Astrocyte (in vitro differentiated cells and primary cell): ENCODE measurements at regions not wholly inside any gene's neighbourhood (a gene's known extent, or its start where the extent isn't known, plus 50 kb on each side); places are given as distances from the start of the nearest gene placed in this dataset.

Experiments
- DNase-seq: peaks from one replicate; pipeline ENCODE4 v3.0.0-alpha.2; 2010; ENCODE audit warnings: low read depth
- FAIRE-seq: peaks from 2 replicates; lab custom pipeline; 2011; peaks lifted over from hg19 to GRCh38; lab: Jason Lieb, UNC
- H2AFZ ChIP-seq: 2 replicates; pipeline ENCODE4 v1.6.0; 2012; ENCODE audit warnings: low read depth, low read length, inconsistent platforms
- H3K27ac ChIP-seq: 2 replicates; pipeline ENCODE4 v1.5.1; 2011; ENCODE audit warnings: low read depth, low read length, inconsistent platforms
- H3K27me3 ChIP-seq: 2 replicates; pipeline ENCODE4 v1.6.0; 2011; ENCODE audit warnings: low read length, inconsistent platforms; ENCODE audit not compliant: insufficient read depth
- H3K36me3 ChIP-seq: 2 replicates; pipeline ENCODE4 v1.5.1; 2011; ENCODE audit warnings: low read length, inconsistent platforms; ENCODE audit not compliant: insufficient read depth
- H3K4me1 ChIP-seq: 2 replicates; pipeline ENCODE4 v1.5.1; 2011; ENCODE audit warnings: low read length, inconsistent platforms; ENCODE audit not compliant: insufficient read depth
- H3K4me2 ChIP-seq: 2 replicates; pipeline ENCODE4 v1.6.0; 2012; ENCODE audit warnings: low read length, inconsistent platforms
- H3K4me3 ChIP-seq: 2 replicates; pipeline ENCODE4 v1.5.1; 2011; ENCODE audit warnings: low read depth, mild to moderate bottlenecking, low read length, inconsistent platforms; ENCODE audit not compliant: insufficient read depth
- H3K79me2 ChIP-seq: 2 replicates; pipeline ENCODE4 v1.6.0; 2012; ENCODE audit warnings: mild to moderate bottlenecking, low read length, inconsistent platforms; ENCODE audit not compliant: insufficient read depth
- H3K9ac ChIP-seq: 2 replicates; pipeline ENCODE4 v1.6.0; 2012; ENCODE audit warnings: mild to moderate bottlenecking, low read length, inconsistent platforms
- H3K9me3 ChIP-seq: 2 replicates; pipeline ENCODE4 v1.5.1; 2012; ENCODE audit warnings: low read depth, mild to moderate bottlenecking, low read length, inconsistent platforms; ENCODE audit not compliant: insufficient read depth
- H4K20me1 ChIP-seq: 2 replicates; pipeline ENCODE4 v1.6.0; 2012; ENCODE audit warnings: low read length, inconsistent platforms; ENCODE audit not compliant: insufficient read depth
- H3K27ac Mint-ChIP-seq: one replicate; pipeline ENCODE4 v1.8.0; 2021; ENCODE audit warnings: mild to moderate bottlenecking, mixed read lengths; ENCODE audit not compliant: unreplicated experiment
- H3K27me3 Mint-ChIP-seq: one replicate; pipeline ENCODE4 v1.8.0; 2021; ENCODE audit warnings: low read depth, mixed read lengths; ENCODE audit not compliant: unreplicated experiment
- H3K36me3 Mint-ChIP-seq: one replicate; pipeline ENCODE4 v1.8.0; 2021; ENCODE audit warnings: low read depth, mixed read lengths; ENCODE audit not compliant: unreplicated experiment
- H3K4me1 Mint-ChIP-seq: one replicate; pipeline ENCODE4 v1.8.0; 2021; ENCODE audit warnings: low read depth, mixed read lengths; ENCODE audit not compliant: unreplicated experiment
- H3K4me3 Mint-ChIP-seq: one replicate; pipeline ENCODE4 v1.8.0; 2021; ENCODE audit warnings: mild to moderate bottlenecking, moderate library complexity, mixed read lengths; ENCODE audit not compliant: unreplicated experiment
- H3K9me3 Mint-ChIP-seq: one replicate; pipeline ENCODE4 v1.8.0; 2021; ENCODE audit warnings: mild to moderate bottlenecking, mixed read lengths; ENCODE audit not compliant: unreplicated experiment
- EZH2 ChIP-seq: IDR thresholded peaks from 2 replicates; pipeline ENCODE4 v1.6.1; 2012; ENCODE audit warnings: mild to moderate bottlenecking, low read length, inconsistent platforms; ENCODE audit not compliant: insufficient read depth
- TF ChIP-seq, protein P1 (sequence below): IDR thresholded peaks from 2 replicates; pipeline ENCODE4 v1.5.1; 2011; ENCODE audit warnings: low read depth, mild to moderate bottlenecking, inconsistent platforms, low read length, moderate library complexity; ENCODE audit not compliant: insufficient read depth

DNA sequence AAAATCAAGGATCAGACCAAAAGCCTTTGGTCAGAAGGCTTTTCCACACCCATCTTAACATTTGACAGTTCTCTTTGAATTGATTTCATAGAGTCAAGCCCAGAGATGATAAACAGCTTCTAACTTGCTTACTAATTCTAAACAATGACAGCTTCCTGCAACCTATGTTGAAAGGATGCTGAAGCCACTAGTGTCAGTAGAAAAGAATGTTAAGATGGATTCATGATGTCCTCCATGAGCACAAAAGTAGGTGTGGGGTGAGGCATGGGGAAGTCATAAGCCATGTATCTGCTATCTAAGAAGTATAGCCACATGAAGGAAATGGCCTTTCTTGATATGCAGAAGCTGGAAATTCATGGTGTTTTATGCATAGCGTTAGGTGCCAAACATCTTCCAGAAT, 269.3 kb downstream of the DHX15 start:
- Histone ChIP-seq H3K36me3 (no peaks in the 10 kb centered on the region), H3K27ac (no peak overlapping the region), H3K4me1 (no peaks in the 10 kb centered on the region), H3K27me3 (no peaks in the 10 kb centered on the region), H3K4me3 (no peak overlapping the region), H3K9ac (no peak overlapping the region), H3K4me2 (no peak overlapping the region), H3K79me2 (no peaks in the 10 kb centered on the region), H4K20me1 (no peaks in the 10 kb centered on the region), H2AFZ (no peak overlapping the region), H3K9me3 (no peaks in the 10 kb centered on the region)
- DNase-seq: no peak
- H3K27me3 Mint-ChIP-seq: no peaks in the 10 kb centered on the region
- no peak overlapping the region for H3K4me3 Mint-ChIP-seq
- no peak for FAIRE-seq
- TF ChIP-seq EZH2: no peak
- TF ChIP-seq, protein P1, sequence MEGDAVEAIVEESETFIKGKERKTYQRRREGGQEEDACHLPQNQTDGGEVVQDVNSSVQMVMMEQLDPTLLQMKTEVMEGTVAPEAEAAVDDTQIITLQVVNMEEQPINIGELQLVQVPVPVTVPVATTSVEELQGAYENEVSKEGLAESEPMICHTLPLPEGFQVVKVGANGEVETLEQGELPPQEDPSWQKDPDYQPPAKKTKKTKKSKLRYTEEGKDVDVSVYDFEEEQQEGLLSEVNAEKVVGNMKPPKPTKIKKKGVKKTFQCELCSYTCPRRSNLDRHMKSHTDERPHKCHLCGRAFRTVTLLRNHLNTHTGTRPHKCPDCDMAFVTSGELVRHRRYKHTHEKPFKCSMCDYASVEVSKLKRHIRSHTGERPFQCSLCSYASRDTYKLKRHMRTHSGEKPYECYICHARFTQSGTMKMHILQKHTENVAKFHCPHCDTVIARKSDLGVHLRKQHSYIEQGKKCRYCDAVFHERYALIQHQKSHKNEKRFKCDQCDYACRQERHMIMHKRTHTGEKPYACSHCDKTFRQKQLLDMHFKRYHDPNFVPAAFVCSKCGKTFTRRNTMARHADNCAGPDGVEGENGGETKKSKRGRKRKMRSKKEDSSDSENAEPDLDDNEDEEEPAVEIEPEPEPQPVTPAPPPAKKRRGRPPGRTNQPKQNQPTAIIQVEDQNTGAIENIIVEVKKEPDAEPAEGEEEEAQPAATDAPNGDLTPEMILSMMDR: no peak
- H3K4me1 Mint-ChIP-seq: peaks cover 4% of the 10 kb centered on the region
- no peaks in the 10 kb centered on the region for H3K9me3 Mint-ChIP-seq
- H3K27ac Mint-ChIP-seq: no peak overlapping the region
- H3K36me3 Mint-ChIP-seq: no peaks in the 10 kb centered on the region

DNA sequence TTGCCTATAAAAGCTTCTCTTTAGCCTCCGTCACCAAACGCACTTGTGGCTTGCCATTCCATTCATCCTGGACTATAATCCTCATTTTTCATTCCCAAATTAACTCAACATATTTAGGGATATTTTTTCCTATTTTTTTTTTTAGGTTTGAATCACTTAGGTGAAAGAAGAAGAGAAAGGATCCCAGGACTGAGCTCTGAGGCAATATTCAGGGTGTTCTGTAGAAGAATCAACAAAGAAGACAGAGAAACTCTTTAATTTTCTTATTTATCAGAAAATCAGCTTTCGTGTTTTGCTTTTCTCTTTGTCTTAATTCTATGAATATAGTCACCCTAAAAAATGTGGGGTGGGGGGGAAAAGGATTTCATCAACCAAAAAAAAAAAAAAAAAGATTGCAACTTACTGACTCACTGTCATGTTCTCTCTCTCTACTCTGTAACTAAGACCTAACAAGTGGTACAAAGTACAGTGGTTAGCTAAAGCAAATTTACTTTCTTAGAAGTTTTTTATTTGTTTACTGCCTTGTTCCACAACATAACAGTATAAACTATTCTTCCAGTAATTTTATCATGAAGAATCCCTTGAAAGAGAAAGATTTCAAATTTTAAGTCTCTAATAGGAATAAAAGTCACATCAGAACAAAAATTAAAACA, 272.0 kb downstream of the DHX15 start:
- FAIRE-seq: no peak
- DNase-seq: no peak
- H3K27me3 Mint-ChIP-seq: peaks cover 3% of the 10 kb centered on the region

DNA sequence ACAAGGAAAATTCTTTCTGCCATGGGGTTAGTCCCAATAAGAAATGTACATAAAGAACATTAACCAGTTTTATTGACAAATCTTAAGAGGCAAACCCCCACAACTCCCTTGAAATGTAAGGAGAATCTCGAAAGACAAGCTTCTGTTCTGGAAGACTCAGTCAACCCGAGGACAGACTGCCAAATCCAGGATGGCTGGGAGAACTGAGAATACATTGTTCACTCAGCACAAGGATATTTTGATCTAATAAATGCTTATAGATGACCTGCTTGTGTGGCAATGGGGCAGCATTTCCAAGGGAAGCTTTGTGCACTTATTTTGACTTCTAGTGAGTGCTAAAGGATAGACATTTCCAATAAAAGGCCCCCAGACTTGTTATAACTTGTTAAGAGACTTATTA, 280.4 kb downstream of the DHX15 start:
- Histone ChIP-seq H3K9me3 (no peaks in the 10 kb centered on the region), H3K36me3 (no peaks in the 10 kb centered on the region), H3K4me3 (no peak overlapping the region), H3K4me1 (no peaks in the 10 kb centered on the region), H3K9ac (no peak overlapping the region), H3K79me2 (no peaks in the 10 kb centered on the region), H3K27ac (no peak overlapping the region), H3K4me2 (no peak overlapping the region), H4K20me1 (no peaks in the 10 kb centered on the region), H2AFZ (no peak overlapping the region), H3K27me3 (no peaks in the 10 kb centered on the region)
- no peak overlapping the region for H3K4me3 Mint-ChIP-seq
- no peak overlapping the region for H3K27ac Mint-ChIP-seq
- FAIRE-seq: no peak
- H3K27me3 Mint-ChIP-seq: peaks cover under 1% of the 10 kb centered on the region
- no peaks in the 10 kb centered on the region for H3K4me1 Mint-ChIP-seq
- H3K9me3 Mint-ChIP-seq: peaks cover under 1% of the 10 kb centered on the region
- TF ChIP-seq, protein P1: no peak
- no peak for TF ChIP-seq EZH2
- DNase-seq: no peak
- H3K36me3 Mint-ChIP-seq: no peaks in the 10 kb centered on the region

More for the DNA sequence above, 272.0 kb downstream of the DHX15 start:
- no peak overlapping the region for H3K27ac ChIP-seq
- Mint-ChIP-seq H3K27ac (no peak overlapping the region), H3K36me3 (no peaks in the 10 kb centered on the region), H3K4me1 (no peaks in the 10 kb centered on the region), H3K9me3 (peaks cover 3% of the 10 kb centered on the region), H3K4me3 (no peak overlapping the region)
- H3K4me2 ChIP-seq: no peak overlapping the region
- no peak for TF ChIP-seq EZH2
- TF ChIP-seq, protein P1: no peak
- H2AFZ ChIP-seq: no peak overlapping the region
- H3K36me3 ChIP-seq: no peaks in the 10 kb centered on the region
- no peaks in the 10 kb centered on the region for H3K4me1 ChIP-seq
- no peaks in the 10 kb centered on the region for H3K9me3 ChIP-seq
- no peaks in the 10 kb centered on the region for H3K27me3 ChIP-seq
- no peak overlapping the region for H3K9ac ChIP-seq
- H3K79me2 ChIP-seq: no peaks in the 10 kb centered on the region
- H3K4me3 ChIP-seq: no peak overlapping the region
- H4K20me1 ChIP-seq: no peaks in the 10 kb centered on the region
